SHP77 treated with DMSO at 0.1 percent for 48 hours (cell line): ENCODE measurements at regions not wholly inside any gene's neighbourhood (a gene's known extent, or its start where the extent isn't known, plus 50 kb on each side); places are given as distances from the start of the nearest gene placed in this dataset.
"Not testable (repeated sequence)": the region's sequence is repeated elsewhere in the genome, so short reads cannot be mapped to it uniquely, and the experiment has no call there.

Experiments
- DNase-seq: peaks from one replicate; lab custom pipeline; 2025; lab: John Stamatoyannopoulos, UW

DNA sequence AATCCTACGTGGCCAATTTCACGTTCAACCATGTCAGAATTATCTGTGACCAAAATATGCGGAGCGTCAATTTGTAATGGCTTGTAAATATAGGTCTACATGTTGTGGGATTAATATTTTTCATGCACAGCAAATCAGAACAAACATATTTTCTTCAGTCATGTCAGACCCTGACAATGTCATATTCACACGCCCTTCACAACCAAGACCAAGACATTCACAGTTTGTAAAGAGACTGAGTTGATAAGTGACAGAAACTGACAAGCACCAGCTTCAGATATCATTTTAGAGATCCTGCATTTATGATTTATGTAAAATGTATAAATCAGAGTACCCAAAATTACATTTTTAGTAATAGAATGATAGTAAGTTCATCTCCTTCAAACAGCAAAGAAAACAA is 57.3 kb upstream of the NOVA1 start:
- no peak for DNase-seq

DNA sequence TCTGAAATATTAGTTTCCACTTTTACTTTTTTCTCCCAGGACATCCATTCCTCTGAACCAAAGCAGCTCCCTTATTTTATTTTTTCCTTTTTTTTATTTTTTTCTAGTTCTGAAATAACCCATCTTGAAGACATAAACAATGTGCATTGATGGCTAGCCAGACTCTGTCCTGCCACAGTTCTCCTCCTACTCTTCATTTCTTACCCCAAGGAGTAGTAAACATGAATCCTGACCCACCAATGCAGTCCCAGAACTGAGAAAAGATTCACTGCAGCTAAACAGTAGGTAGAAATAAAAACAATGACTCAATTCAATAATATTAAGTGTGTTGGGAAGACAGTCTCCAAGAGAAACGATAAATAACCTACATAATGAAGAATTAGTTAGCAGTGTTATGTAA is 65.7 kb upstream of the NOVA1 start:
- DNase-seq = no peak

GRCh38 chr14:26678732-26679420 is 81.0 kb upstream of the NOVA1 start:
- DNase-seq = not testable (repeated sequence)

GRCh38 chr14:26685401-26685800 is 87.6 kb upstream of the NOVA1 start:
- no peak for DNase-seq

- DNase-seq = no peak
Observed at GRCh38 chr14:26687301-26687837, 89.5 kb upstream of the NOVA1 start.

GRCh38 chr14:26694521-26694920 is 96.7 kb upstream of the NOVA1 start:
- DNase-seq = no peak

GRCh38 chr14:26702721-26703230 is 104.9 kb upstream of the NOVA1 start:
- DNase-seq = no peak

- no peak for DNase-seq
Observed at GRCh38 chr14:26703686-26704366, 106.0 kb upstream of the NOVA1 start.

- DNase-seq = no peak
Observed at GRCh38 chr14:26707234-26707633, 109.4 kb upstream of the NOVA1 start.

GRCh38 chr14:26709019-26709418 is 111.2 kb upstream of the NOVA1 start:
- no peak for DNase-seq

GRCh38 chr14:26719514-26719913 is 121.7 kb upstream of the NOVA1 start:
- DNase-seq = no peak

- no peak for DNase-seq
Observed at GRCh38 chr14:26722258-26722657, 124.4 kb upstream of the NOVA1 start.

DNA sequence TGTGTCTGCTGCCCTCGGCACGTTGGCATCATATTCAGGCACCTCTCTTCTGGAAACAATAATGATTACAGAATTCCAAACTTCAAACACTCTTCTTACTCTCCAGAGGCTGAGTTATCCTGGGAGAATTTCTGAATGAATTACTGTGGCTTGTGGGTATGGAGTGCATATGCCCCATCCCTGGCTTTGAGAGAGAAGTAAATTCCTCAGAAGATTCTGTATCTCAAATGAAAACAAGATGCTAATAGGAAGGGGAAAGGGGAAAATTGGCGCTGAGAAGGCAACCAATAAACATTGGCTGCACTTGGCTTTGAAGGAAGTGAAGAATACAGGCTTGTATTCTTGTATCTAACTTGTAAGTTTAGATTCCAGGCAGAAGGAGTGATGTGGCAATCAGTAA is 132.0 kb upstream of the NOVA1 start:
- DNase-seq = no peak

- no peak for DNase-seq
Observed at GRCh38 chr14:26730929-26731618, 133.2 kb upstream of the NOVA1 start.

- no peak for DNase-seq
Observed at GRCh38 chr14:26735811-26736210, 138.0 kb upstream of the NOVA1 start.

DNA sequence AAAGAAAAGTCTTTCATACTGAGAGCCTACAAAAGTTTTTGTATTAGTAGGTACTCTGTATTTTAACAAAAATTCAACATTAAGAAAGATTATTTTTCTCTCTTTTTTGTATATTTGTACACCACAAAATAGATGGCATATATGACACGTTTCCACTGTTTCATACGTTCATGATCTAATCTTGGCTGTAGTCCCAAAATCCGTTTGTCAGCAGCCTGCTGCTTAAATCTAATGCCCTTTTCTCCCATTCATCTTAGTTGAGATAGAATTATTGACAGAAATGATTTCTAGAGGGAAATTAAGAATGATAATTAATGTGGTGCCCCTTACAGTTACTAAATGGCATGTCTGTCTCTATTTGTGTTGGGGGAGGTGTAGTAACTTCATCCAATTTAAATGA is 140.7 kb upstream of the NOVA1 start:
- DNase-seq = no peak

- DNase-seq = no peak
Observed at GRCh38 chr14:26741711-26742212, 143.9 kb upstream of the NOVA1 start.

DNA sequence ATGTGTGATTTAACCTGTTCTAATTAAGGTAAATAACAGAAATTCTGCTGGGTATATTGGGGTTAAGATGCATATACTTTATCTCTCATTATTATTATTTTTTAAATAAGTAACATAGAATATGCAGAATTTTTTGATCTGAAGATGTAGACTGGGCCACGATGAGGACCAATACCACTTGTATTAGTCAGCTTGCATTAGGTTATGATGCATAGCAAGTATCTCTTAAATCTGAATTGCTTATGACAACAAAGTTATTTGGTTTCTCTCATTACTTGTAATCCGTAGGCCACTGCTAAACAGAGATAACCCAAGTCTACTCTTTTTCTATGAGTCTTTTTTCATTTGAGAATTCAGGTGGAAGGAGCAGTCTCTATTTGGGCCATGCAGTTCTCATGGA is 145.5 kb upstream of the NOVA1 start:
- no peak for DNase-seq

GRCh38 chr14:26744903-26745302 is 147.1 kb upstream of the NOVA1 start:
- DNase-seq = no peak

GRCh38 chr14:26761532-26761931 is 163.7 kb upstream of the NOVA1 start:
- peak; percentile 76 for DNase-seq

GRCh38 chr14:26765301-26765700 is 167.5 kb upstream of the NOVA1 start:
- no peak for DNase-seq

DNA sequence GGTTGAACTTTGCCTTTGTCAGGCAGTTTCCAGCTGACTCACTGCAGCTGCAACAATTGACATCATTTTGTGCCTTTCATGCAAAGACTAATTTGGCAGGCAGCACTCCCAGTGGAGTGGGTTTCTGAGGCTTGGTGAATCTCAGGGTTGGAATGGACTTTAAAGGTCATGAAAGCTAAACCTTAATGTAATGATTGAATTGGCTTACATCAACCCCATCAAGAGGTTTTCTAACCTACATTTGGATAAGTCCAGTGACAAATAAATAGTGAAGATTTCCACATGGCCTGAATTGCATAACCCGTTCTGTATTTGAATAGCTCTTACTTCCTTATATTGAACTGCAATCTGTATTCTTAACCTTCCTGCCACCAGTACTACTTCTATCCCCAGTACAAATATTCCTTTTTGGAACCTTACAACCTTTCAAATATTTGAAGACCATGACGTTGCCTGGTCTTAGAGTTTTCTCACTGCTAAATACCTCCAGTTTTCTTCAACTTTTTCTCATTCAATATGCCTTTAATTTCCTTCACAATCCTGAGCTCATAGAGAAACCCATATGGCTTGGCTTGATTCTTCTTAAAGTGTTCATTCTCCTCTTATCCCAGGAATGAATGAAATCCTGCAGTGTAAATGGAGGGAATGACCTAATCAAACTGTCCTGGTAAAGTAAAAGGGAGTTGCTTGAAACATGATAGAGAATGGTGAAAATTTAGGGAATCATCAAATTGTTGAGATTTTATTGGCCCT is 168.1 kb upstream of the NOVA1 start:
- DNase-seq = peak; percentile 84
